Right cardiac atrium (tissue), 5 donors: ENCODE measurements at regions not wholly inside any gene's neighbourhood (a gene's known extent, or its start where the extent isn't known, plus 50 kb on each side); places are given as distances from the start of the nearest gene placed in this dataset.

Experiments
- ATAC-seq, 2 donors: fragments of 200-7000 bp; cut with Tn5 transposase; one replicate each; pipeline versions ENCODE4 v1.8.0 to v1.9.1; 2020; ENCODE audit warnings: moderate library complexity in 2 of 2, mild to moderate bottlenecking in 1 of 2
- DNase-seq, 3 donors: peaks; one replicate each; pipeline ENCODE4 v3.0.0-alpha.2; 2020
- H3K27ac ChIP-seq: one replicate; pipeline ENCODE4 v1.5.1; 2013; ENCODE audit warnings: mild to moderate bottlenecking, low read length, control low read depth, moderate library complexity
- H3K27me3 ChIP-seq: one replicate; pipeline ENCODE4 v1.6.1; 2013; ENCODE audit not compliant: control insufficient read depth, insufficient read depth
- H3K4me1 ChIP-seq: one replicate; pipeline ENCODE4 v1.6.1; 2013; ENCODE audit warnings: low read length; ENCODE audit not compliant: control insufficient read depth, insufficient read depth
- H3K4me3 ChIP-seq: one replicate; pipeline ENCODE4 v1.5.1; 2013; ENCODE audit warnings: low read length, control low read depth
- H3K9me3 ChIP-seq: one replicate; pipeline ENCODE4 v1.6.1; 2013; ENCODE audit warnings: low read length; ENCODE audit not compliant: control insufficient read depth
- WGBS: extraction: QIAGEN DNeasy Blood & Tissue Kit; methylation state at CpG from one replicate; pipeline ENCODE4 v1.1.7; 2013; 5-methylcytosine and 5-hydroxymethylcytosine counted together
- intact Hi-C, 4 donors: fragments of 100-400 bp; cut with DNase I; formaldehyde crosslinking; loops; one replicate each; pipeline versions ENCODE4 v1.11.0 to v1.14.0; 2022 to 2023
- donor health status: healthy with polysubstance abuse.
- donor health status: DM: no; HTN: yes; CAD: no.
- donor health status: DM: no; HTN: no; CAD: no.
- donor health status: DM: no; HTN: yes; CAD: no; lungs with severe emphysema.
- donor health status: DM: yes; HTN: yes; CAD: no.

DNA sequence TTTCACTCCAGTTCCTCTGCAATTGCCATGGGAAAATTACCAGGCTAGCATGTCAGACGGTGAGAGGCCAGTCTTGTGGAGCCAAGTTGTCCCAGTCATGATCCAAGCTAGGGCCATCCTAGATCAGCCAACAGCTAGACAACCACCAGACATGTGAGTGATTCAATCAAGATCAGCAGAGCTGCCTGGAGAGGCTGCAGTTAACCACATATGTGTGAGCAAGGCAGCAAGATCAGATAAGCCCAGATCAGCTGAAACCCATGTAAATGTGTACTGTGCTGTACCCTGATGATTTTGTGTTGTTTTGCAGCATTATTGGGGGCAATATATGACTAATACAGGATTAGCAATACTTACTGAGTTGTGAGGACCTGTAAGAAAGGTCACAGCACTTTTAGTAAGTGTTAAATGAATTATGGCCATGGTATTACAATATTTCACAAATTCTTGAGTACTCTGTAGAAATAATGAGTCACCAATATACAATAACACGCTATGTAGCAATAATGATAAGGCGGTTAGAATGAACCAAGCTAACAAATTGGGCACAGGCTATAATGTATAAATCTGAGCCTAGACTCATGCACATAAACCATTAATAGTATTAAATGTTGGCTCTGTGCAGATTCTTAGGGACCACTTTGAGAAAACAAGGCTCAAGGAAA lies 91.4 kb downstream of the SUDS3 start:
- ATAC-seq, result no peak
- no peaks in the 10 kb centered on the region for H3K9me3 ChIP-seq
- intact Hi-C loops, result no loop called here
- H3K27ac ChIP-seq, result no peak overlapping the region
- no peak overlapping the region for H3K4me3 ChIP-seq
- no peak for DNase-seq
- no peaks in the 10 kb centered on the region for H3K27me3 ChIP-seq
- 89% methylated on average over 3 of the region's 3 CpGs for WGBS
- no peaks in the 10 kb centered on the region for H3K4me1 ChIP-seq

DNA sequence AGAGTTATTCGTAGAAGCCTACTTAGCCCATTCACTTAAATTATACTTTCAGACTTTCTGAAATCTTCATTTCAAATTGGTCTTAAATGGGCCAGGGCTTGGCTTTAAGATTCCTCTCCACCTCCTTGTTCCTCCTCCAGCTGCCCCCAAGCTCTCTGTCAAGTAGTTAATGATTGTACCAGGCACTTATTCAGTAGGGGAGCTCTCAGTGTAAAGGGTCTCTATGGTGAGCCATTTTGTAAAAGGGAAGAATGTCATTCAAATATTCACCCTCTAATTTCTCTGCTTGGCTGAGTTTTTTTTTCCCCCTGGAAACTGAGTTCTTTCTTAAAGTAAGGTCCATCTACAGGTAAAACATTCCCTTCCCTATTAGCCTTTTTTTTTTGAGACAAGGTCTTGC lies 96.6 kb downstream of the SUDS3 start:
- no peaks in the 10 kb centered on the region for H3K9me3 ChIP-seq
- no peaks in the 10 kb centered on the region for H3K4me1 ChIP-seq
- no peak overlapping the region for H3K27ac ChIP-seq
- DNase-seq (no peak), ATAC-seq (no peak)
- H3K27me3 ChIP-seq, result no peaks in the 10 kb centered on the region
- intact Hi-C loops, result no loop called here
- H3K4me3 ChIP-seq, result no peak overlapping the region
- WGBS, result 87% methylated on average over 1 of the region's 1 CpG

GRCh38 chr12:118480235-118480634 lies 103.9 kb downstream of the SUDS3 start:
- Histone ChIP-seq H3K27ac (no peak overlapping the region), H3K27me3 (no peaks in the 10 kb centered on the region), H3K9me3 (no peaks in the 10 kb centered on the region), H3K4me3 (no peak overlapping the region), H3K4me1 (peaks cover 3% of the 10 kb centered on the region)
- 39% methylated on average over 4 of the region's 4 CpGs for WGBS
- intact Hi-C loops, result no loop called here
- DNase-seq, result no peak
- peak in 1 of 2 donors; percentile 64 for ATAC-seq

- Histone ChIP-seq H3K27ac (no peak overlapping the region), H3K9me3 (no peaks in the 10 kb centered on the region), H3K4me1 (no peaks in the 10 kb centered on the region), H3K27me3 (no peaks in the 10 kb centered on the region), H3K4me3 (no peak overlapping the region)
- WGBS, result 52% methylated on average over 2 of the region's 2 CpGs
- DNase-seq, result no peak
- ATAC-seq, result no peak
- intact Hi-C loops, result no loop called here
Measured at GRCh38 chr12:118488034-118488433, 111.7 kb downstream of the SUDS3 start.

GRCh38 chr12:118493962-118494361 lies 117.6 kb downstream of the SUDS3 start:
- intact Hi-C loops, result no loop called here
- Histone ChIP-seq H3K27me3 (no peaks in the 10 kb centered on the region), H3K9me3 (no peaks in the 10 kb centered on the region), H3K4me1 (no peaks in the 10 kb centered on the region), H3K4me3 (no peak overlapping the region), H3K27ac (no peak overlapping the region)
- DNase-seq, result no peak
- no peak for ATAC-seq
- WGBS, result 22% methylated on average over 2 of the region's 2 CpGs

DNA sequence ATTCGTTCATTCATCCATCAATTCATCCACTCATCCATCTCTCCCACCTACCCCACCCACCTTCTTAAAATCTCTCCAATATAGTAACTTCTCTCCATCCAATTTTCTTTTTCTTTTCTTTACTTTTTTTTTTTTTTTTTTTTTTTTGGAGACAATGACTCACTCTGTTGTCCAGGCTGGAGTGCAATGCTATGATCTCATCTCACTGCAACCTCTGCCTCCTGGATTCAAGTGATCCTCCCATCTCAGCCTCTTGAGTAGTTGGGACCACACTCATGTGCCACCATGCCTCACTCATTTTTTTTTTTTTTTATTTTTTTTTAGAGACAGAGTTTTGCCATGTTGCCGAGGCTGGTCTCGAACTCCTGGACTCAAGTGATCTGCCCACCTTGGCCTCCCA lies 118.4 kb downstream of the SUDS3 start:
- DNase-seq (no peak), ATAC-seq (no peak)
- no peaks in the 10 kb centered on the region for H3K4me1 ChIP-seq
- H3K4me3 ChIP-seq, result no peak overlapping the region
- WGBS, result 89% methylated on average over 3 of the region's 3 CpGs
- no peaks in the 10 kb centered on the region for H3K27me3 ChIP-seq
- H3K27ac ChIP-seq, result no peak overlapping the region
- intact Hi-C loops, result no loop called here
- H3K9me3 ChIP-seq, result no peaks in the 10 kb centered on the region

- Histone ChIP-seq H3K4me1 (peaks cover 2% of the 10 kb centered on the region), H3K27me3 (no peaks in the 10 kb centered on the region), H3K4me3 (no peak overlapping the region), H3K27ac (no peak overlapping the region), H3K9me3 (no peaks in the 10 kb centered on the region)
- no peak for DNase-seq
- intact Hi-C loops, result no loop called here
- WGBS, result 64% methylated on average over 2 of the region's 2 CpGs
- no peak for ATAC-seq
Measured at GRCh38 chr12:118495296-118495695, 118.9 kb downstream of the SUDS3 start.

DNA sequence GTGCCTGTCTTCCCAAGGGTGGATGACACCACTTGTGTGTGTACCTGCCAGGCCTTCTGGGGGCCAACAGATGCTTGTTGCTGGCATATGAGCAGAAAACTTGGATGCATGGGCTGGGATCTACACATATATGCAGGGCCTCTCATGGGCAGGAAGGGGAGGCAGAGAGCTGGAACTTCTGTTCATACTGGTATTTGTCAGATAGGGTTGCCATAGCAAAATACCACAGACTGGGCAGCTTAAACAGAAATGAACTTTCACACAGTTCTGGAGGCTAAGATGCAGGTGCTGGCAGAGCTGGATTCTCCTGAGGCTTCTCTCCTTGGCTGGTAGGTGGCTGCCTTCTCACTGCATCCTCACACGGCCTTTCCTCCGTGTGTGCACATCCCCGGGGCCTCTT lies 121.8 kb downstream of the SUDS3 start:
- WGBS, result 51% methylated on average over 3 of the region's 3 CpGs
- intact Hi-C loops, result no loop called here
- ATAC-seq (peak; percentile 74 to 84), DNase-seq (peak in 1 of 3 donors; percentile 53)
- Histone ChIP-seq H3K27ac (peak overlapping the region; percentile 66), H3K27me3 (no peaks in the 10 kb centered on the region), H3K4me1 (peaks cover 3% of the 10 kb centered on the region), H3K4me3 (no peak overlapping the region), H3K9me3 (no peaks in the 10 kb centered on the region)

GRCh38 chr12:118500299-118500698 lies 123.9 kb downstream of the SUDS3 start:
- H3K27ac ChIP-seq, result peak overlapping the region; percentile 33
- intact Hi-C loops, result no loop called here
- H3K27me3 ChIP-seq, result no peaks in the 10 kb centered on the region
- 42% methylated on average over 7 of the region's 7 CpGs for WGBS
- ATAC-seq (peak; percentile 69 to 77), DNase-seq (peak; percentile 20 to 74 (median 66))
- peaks cover 3% of the 10 kb centered on the region for H3K4me1 ChIP-seq
- no peak overlapping the region for H3K4me3 ChIP-seq
- no peaks in the 10 kb centered on the region for H3K9me3 ChIP-seq

DNA sequence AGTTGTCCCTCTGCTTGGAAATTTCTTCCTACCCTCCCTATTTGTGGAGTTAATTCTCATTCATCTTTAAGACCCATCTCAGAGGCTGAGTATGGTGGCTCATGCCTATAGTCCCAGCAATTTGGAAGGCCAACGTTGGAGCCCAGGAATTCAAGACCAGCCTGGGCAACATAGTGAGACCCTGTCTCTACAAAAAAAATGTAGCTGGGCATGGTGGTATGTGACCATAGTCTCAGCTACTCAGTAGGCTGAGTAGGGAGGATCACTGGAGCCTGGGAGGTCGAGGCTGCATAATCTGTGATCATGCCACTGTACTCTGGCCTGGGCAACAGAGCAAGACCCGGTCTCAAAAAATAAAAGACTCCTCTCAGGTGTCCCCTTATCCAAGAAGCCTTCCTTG lies 125.1 kb downstream of the SUDS3 start:
- 70% methylated on average over 3 of the region's 3 CpGs for WGBS
- Histone ChIP-seq H3K4me3 (no peak overlapping the region), H3K27me3 (no peaks in the 10 kb centered on the region), H3K27ac (no peak overlapping the region), H3K4me1 (peaks cover 3% of the 10 kb centered on the region), H3K9me3 (no peaks in the 10 kb centered on the region)
- intact Hi-C loops, result no loop called here
- ATAC-seq (no peak), DNase-seq (no peak)

DNA sequence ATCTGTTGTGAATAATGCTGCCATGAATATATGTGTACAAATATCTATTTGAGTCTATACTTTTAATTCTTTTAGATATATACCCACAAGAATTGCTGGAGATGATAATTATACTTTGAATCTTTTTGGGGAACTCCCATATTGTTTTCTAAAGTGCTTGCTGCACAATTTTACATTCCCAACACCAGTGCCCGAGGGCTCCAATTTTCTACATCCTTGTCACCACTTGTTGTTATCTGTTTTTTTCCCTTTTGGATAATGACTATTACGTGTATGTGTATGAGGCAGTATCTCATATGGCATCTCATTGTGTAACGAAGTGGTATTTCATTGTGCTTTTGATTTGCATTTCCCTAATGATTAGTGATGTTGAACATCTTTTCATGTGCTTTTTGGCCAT lies 127.1 kb downstream of the SUDS3 start:
- 74% methylated on average over 3 of the region's 3 CpGs for WGBS
- DNase-seq (no peak), ATAC-seq (no peak)
- Histone ChIP-seq H3K4me1 (peaks cover 3% of the 10 kb centered on the region), H3K4me3 (no peak overlapping the region), H3K27ac (no peak overlapping the region), H3K27me3 (no peaks in the 10 kb centered on the region), H3K9me3 (no peaks in the 10 kb centered on the region)
- intact Hi-C loops, result no loop called here

DNA sequence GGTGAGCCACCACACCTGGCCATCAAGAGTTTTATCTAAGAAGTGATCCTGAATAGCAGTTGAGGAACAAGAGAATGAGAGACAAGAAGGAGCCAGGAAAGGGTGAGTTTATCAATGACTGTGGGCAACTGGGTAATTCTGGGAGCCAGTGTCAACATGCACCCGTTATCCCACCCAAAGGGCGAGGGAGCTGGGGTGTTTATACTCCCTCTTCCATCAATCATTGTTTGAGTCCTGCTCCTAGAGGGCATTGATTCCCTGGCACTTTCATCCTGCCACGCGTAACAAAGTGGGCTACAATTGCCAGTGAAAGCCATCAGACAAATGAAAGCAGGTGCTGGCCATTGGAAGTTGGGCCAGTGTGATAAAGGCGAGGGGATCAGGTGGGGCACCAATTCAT lies 136.3 kb downstream of the SUDS3 start:
- Histone ChIP-seq H3K4me1 (no peaks in the 10 kb centered on the region), H3K9me3 (no peaks in the 10 kb centered on the region), H3K27ac (no peak overlapping the region), H3K27me3 (no peaks in the 10 kb centered on the region), H3K4me3 (no peak overlapping the region)
- DNase-seq (no peak), ATAC-seq (no peak)
- intact Hi-C loops, result no loop called here
- WGBS, result 88% methylated on average over 5 of the region's 5 CpGs
